MCF 10A (cell line): ENCODE measurements at regions not wholly inside any gene's neighbourhood (a gene's known extent, or its start where the extent isn't known, plus 50 kb on each side); places are given as distances from the start of the nearest gene placed in this dataset.

ENCODE experiments used
- BruUV-seq: library from RNA; stranded (reverse); fragments of 400-500 nt; replicated peaks from 2 replicates; lab custom pipeline; 2021; lab: Mats Ljungman, UMichigan
- CTCF ChIA-PET: fragments of 300-600 bp; sonication (Branson Sonifier 250); formaldehyde crosslinking; extraction: SDS; loops from one replicate; lab custom pipeline; 2021; ENCODE audit warnings: antibody characterized with exemption, inconsistent platforms; lab: Yijun Ruan, JAX
- POLR2A ChIA-PET: fragments of 300-600, 350-650 bp; sonication (Branson Sonifier 250); formaldehyde crosslinking; extraction: SDS; loops from one replicate; lab custom pipeline; 2020; ENCODE audit warnings: antibody characterized with exemption, inconsistent platforms; lab: Yijun Ruan, JAX
- DNase-seq: peaks from one replicate; pipeline ENCODE4 v3.0.0-alpha.2; 2018; ENCODE audit not compliant: unreplicated experiment
- H3K27ac Mint-ChIP-seq: one replicate; pipeline ENCODE4 v1.8.0; 2022; ENCODE audit warnings: mild to moderate bottlenecking, low read depth, mixed read lengths; ENCODE audit not compliant: unreplicated experiment
- H3K27me3 Mint-ChIP-seq: one replicate; pipeline ENCODE4 v1.8.0; 2022; ENCODE audit warnings: mixed read lengths; ENCODE audit not compliant: insufficient read depth, unreplicated experiment
- H3K36me3 Mint-ChIP-seq: one replicate; pipeline ENCODE4 v1.8.0; 2022; ENCODE audit warnings: mild to moderate bottlenecking, moderate library complexity, mixed read lengths; ENCODE audit not compliant: insufficient read depth, unreplicated experiment
- H3K4me1 Mint-ChIP-seq: one replicate; pipeline ENCODE4 v1.8.0; 2022; ENCODE audit warnings: mixed read lengths; ENCODE audit not compliant: insufficient read depth, unreplicated experiment
- H3K4me3 Mint-ChIP-seq: one replicate; pipeline ENCODE4 v1.8.0; 2022; ENCODE audit warnings: mild to moderate bottlenecking, moderate library complexity, mixed read lengths; ENCODE audit not compliant: unreplicated experiment
- H3K9me3 Mint-ChIP-seq: one replicate; pipeline ENCODE4 v1.8.0; 2022; ENCODE audit warnings: mixed read lengths; ENCODE audit not compliant: unreplicated experiment
- CTCF ChIP-seq: fragments of 200-600 bp; IDR thresholded peaks from one replicate; pipeline ENCODE4 v1.8.0; 2022; ENCODE audit warnings: antibody characterized with exemption, mild to moderate bottlenecking; ENCODE audit not compliant: unreplicated experiment
- intact Hi-C: fragments of 100-400 bp; cut with micrococcal nuclease; formaldehyde crosslinking; loops from 2 replicates; pipeline ENCODE4 v1.14.1; 2022

- ChIA-PET CTCF (no interaction called here), POLR2A (no interaction called here)
- H3K27me3 Mint-ChIP-seq = no peaks in the 10 kb centered on the region
- intact Hi-C loops = no loop called here
- no peak overlapping the region for H3K27ac Mint-ChIP-seq
- DNase-seq = no peak
- H3K36me3 Mint-ChIP-seq = no peaks in the 10 kb centered on the region
- BruUV-seq = no TSS peak
- peaks cover 13% of the 10 kb centered on the region for H3K9me3 Mint-ChIP-seq
- no peak for TF ChIP-seq CTCF
- H3K4me3 Mint-ChIP-seq = no peak overlapping the region
- no peaks in the 10 kb centered on the region for H3K4me1 Mint-ChIP-seq
Measured at GRCh38 chr3:68228856-68229255, 574.4 kb upstream of the SUCLG2 start.

GRCh38 chr3:68220832-68221231 is 566.4 kb upstream of the SUCLG2 start:
- H3K27me3 Mint-ChIP-seq = no peaks in the 10 kb centered on the region
- H3K4me1 Mint-ChIP-seq = no peaks in the 10 kb centered on the region
- no peaks in the 10 kb centered on the region for H3K9me3 Mint-ChIP-seq
- no peak for TF ChIP-seq CTCF
- no TSS peak for BruUV-seq
- CTCF ChIA-PET = no interaction called here
- H3K36me3 Mint-ChIP-seq = no peaks in the 10 kb centered on the region
- intact Hi-C loops = no loop called here
- no peak overlapping the region for H3K4me3 Mint-ChIP-seq
- H3K27ac Mint-ChIP-seq = no peak overlapping the region
- POLR2A ChIA-PET = no interaction called here
- no peak for DNase-seq

GRCh38 chr3:68211637-68212036 is 557.2 kb upstream of the SUCLG2 start:
- no peak overlapping the region for H3K4me3 Mint-ChIP-seq
- BruUV-seq = no TSS peak
- no peak for DNase-seq

GRCh38 chr3:68210635-68211034 is 556.2 kb upstream of the SUCLG2 start:
- POLR2A ChIA-PET = no interaction called here
- Mint-ChIP-seq H3K4me3 (no peak overlapping the region), H3K27me3 (no peaks in the 10 kb centered on the region), H3K9me3 (no peaks in the 10 kb centered on the region), H3K4me1 (no peaks in the 10 kb centered on the region), H3K27ac (no peak overlapping the region), H3K36me3 (no peaks in the 10 kb centered on the region)
- BruUV-seq = no TSS peak
- intact Hi-C loops = no loop called here
- DNase-seq = no peak
- TF ChIP-seq CTCF = no peak
- CTCF ChIA-PET = interaction anchor here (0.6 kb wide), 1 partner anchor 556 kb away, joined by 3 read pairs; no protein-coding TSS in a partner anchor

More at GRCh38 chr3:68211637-68212036, 557.2 kb upstream of the SUCLG2 start:
- Mint-ChIP-seq H3K27me3 (no peaks in the 10 kb centered on the region), H3K9me3 (no peaks in the 10 kb centered on the region), H3K27ac (no peak overlapping the region), H3K36me3 (no peaks in the 10 kb centered on the region), H3K4me1 (no peaks in the 10 kb centered on the region)
- ChIA-PET CTCF (no interaction called here), POLR2A (no interaction called here)
- intact Hi-C loops = no loop called here
- TF ChIP-seq CTCF = no peak
